RKO (cell line): ENCODE measurements at regions not wholly inside any gene's neighbourhood (a gene's known extent, or its start where the extent isn't known, plus 50 kb on each side); places are given as distances from the start of the nearest gene placed in this dataset.
"Not testable (repeated sequence)": the region's sequence is repeated elsewhere in the genome, so short reads cannot be mapped to it uniquely, and the experiment has no call there.

Experiments used
- DNase-seq: peaks from one replicate; pipeline ENCODE4 v3.0.0-alpha.2; 2016; ENCODE audit warnings: low spot score

DNA sequence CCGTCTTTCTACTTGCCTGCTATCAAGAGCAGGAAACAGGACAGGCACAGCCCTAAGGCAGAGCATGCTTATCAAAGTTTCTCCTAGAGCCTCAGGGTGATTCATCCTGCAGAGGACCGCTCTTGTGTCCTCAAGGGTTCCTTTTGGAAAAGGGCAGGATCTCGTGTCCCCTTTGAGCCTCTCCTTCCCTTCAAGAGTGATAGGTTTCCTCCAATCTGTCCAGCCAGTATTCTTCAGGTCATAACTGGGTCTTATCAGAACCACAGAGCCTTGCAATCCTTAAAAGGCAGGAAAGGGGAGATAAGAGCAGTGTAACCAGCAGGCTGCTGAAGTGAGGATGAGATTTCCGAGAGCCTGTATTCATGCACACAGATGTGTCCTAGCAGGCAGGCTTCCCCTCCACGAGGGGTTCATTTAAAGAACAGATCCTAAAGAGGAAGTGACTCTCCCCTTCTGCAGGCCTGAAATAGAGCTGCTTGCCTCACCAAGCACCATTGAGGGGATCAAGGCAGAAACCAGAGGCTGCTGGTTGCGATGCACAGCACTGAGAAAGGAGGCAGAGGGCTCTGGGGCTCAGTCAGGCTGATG is 90.5 kb upstream of the SVIL start:
- DNase-seq = no peak

DNA sequence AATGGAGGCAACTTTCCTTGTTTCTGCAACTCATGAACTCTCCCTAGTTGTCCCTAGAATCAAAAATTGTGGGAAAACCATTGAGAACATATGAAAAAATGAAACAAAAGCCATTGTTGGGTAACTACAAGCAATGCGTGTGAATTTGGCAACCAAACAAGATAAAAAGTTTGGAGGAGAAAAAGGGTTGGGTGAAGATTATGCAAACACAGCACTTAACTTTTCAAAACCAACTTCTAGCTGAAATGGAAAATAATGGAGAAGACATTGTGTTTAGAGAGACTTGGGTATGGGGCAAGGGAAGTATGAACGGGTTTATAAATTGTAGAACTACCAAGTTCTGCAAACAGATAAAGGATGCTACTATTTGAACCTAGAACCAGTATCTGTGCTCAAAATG is 89.0 kb upstream of the SVIL start:
- DNase-seq = no peak

DNA sequence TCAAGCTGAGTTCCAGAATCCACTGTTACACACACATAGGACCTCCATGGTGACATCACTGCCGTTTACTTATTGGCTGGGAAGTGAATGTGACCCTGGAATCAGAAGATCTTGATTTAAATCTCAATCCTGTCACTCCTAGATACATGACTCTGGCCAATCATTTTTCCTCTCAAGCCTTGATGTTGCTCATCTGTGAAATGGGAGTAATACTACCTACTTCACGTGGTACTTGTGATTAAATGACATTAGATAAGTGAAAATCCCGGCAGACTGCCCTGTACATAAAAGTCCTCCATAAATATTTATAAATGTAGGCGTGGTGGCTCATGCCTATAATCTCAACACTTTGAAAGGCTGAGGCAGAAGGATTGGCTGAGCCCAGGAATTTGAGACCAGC is 88.0 kb upstream of the SVIL start:
- no peak for DNase-seq

DNA sequence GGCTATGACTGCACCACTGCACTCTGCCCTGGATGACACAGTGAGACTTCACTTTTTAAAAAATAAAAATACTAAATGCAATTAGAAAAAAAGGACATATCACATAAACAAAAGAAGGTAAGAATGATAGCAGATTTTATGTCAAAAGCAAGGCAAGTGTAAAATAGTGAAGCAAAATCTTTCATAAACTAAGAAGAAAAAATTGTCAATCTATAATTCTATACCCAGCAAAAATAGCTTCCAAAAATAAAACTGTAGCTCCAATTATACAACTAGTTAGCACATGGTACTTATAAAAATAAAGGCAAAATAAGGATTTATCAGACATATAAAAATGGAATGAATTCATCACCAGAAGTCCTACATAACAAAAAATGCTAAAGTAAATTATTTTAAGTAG is 85.4 kb upstream of the SVIL start:
- no peak for DNase-seq

DNA sequence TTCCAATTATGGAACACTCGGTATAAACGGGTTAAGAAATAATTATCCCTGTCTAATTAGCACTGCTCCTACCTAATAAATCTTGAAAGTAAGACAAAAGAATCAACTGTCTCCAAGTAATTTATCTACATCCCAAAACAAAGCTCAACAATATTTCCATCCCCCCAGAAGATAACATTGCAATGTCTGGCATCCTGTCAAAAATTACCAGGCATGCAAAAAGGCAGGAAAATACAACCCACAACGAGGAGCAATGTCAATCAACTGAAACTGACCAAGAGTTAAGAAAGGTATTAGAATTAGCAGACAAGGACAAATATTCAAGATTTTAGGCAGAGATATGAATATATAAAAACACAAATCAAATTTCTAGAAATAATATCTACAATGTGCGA is 84.5 kb upstream of the SVIL start:
- DNase-seq = no peak

DNA sequence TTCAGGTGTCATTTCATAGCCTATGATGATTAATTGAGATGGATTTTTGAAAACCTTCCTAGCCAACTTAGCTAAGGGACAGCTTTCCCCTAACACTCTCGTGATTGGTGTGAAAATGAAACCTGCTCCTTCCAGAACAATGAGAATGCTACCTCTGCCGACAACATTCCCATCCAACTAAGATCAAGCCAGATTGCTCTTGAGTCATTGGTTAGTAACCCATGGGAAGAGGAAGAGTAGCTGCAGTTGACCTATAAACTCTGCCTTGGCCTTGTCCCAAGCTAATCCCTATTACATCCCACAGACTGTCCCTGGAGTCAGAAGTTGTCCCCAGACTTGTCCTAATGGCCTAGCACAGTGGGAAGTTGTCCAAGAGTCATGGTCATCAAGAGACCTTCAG is 80.5 kb upstream of the SVIL start:
- DNase-seq = no peak

DNA sequence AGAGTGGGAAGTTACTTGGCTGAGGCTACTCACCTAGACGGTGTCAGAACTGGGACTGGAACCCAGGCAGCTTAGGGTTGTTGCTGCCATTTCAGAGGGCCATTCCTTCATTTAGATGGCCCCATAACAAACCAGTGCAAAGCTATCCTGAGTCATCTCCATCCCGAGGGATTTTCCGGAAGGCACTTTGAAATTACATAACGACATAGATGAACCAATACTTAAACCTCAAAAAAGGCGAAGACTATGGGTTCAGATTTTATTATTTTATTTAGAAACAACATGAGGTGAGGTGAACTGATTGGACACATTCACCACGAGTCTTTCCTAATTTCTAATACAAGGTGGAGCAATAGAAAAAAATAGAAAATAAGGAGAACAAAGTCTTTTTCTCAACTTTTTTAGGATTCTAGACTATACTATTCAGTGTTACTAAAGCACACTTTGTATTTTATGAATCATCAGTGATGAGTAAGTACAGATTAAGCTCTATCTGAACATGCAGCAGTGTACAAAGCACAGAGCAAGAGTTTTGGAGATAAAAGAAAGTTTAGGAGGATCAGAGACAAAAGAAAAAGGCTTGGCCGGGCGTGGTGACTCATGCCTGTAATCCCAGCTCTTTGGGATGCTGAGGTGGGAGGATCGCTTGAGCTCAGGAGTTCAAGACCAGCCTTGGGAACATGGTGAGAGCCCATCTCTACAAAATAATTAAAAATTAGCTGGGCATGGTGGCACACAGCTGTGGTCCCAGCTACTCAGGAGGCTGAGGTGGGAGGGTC is 79.5 kb upstream of the SVIL start:
- peak; percentile 90 for DNase-seq

DNA sequence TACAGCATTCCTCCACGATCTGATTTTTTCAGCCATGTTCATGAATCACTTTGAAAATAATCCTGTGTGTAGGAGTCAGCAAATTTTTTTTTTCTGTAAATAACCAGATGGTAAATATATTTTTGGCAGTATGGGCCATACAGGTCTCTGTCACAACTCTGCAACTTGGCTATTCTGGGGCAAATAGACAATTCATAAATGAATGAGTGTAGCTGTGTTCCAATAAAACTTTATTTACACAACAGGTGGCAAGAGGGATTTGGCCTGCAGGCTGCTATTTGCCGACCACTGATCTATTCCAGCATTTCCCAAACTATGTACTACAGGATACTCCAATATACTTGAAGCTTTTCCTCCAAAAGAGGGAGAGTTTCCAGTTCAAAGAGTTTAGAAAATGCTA is 78.7 kb upstream of the SVIL start:
- no peak for DNase-seq

DNA sequence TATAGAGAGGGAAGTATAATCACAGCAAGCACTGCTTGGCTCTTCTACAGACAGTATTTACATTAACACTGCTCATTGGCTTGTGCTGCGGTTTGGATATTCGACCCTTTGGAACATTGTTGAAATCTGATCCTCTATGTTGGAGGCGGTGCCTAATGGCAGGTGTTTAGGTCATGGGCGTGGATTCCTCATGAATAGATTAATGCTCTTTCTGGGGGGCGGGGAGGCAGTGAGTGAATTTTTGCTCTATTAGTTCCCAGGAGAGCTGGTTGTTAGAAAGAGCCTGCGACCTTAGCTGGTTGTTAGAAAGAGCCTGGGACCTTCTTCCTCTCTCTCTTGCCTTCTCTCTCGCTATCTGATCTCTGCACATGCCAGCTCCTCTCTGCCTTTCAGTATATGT is 77.3 kb upstream of the SVIL start:
- DNase-seq = no peak

DNA sequence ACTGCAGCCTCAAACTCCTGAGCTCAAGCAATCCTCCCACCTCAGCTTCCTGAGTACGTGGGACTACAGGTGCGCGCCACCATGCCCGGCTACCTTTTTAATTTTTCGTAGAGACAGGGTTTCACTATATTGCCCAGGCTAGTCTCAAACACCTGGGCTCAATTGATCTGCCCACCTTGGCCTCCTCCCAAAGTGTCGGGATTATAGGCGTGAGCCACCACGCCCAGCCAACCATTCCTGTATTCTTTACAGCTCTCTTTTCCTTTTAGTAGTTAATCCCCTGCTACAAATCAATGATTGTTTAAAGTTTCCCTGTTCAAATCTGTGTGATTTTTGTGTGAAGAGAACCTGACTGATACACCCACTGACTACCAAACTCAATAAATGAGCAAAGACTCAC is 75.4 kb upstream of the SVIL start:
- DNase-seq = no peak

DNA sequence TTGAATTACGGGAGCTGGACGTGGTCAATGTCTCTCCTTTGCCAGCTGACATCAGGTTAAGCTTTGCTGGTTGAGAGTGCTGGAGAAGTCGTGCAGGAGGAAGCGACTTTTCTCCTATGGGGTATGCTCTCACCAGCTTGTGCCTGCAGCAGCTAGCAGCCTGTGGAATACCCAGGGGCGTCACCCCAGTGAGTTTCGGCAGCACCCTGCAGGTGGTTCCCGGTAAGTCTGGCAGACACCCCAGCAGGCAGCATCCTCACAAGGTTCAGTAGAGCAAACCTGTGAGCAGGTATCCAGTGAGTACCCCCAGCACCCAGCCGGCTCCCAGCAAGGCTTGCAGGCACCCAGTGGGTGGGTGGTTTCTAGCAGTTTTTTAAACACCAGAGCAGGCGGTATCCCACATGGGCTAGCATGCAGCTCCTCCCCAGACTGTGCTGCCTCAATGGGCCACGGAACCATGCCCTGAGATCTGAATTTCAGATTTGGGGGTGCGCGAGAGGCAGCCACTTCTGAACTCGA is 74.8 kb upstream of the SVIL start:
- no peak for DNase-seq

DNA sequence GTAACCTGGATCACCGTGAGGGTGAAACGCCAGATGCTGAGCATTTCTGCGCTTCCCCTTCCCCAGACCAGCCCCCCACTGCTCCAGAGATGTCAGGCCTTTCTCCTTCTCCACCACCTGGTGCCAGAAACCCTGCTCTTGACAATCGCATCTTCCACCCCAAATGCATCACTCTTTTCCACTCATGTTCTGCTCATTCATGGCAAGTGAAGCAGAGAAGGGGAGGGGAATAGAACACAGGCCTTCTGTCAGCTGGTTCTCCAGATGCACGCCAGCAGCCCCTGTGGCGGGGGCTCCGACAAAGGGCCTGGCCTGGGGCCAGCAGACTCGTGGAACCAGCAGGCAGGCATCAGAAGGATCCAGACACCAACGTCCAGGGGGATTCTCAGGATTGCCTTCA is 68.5 kb upstream of the SVIL start:
- no peak for DNase-seq

DNA sequence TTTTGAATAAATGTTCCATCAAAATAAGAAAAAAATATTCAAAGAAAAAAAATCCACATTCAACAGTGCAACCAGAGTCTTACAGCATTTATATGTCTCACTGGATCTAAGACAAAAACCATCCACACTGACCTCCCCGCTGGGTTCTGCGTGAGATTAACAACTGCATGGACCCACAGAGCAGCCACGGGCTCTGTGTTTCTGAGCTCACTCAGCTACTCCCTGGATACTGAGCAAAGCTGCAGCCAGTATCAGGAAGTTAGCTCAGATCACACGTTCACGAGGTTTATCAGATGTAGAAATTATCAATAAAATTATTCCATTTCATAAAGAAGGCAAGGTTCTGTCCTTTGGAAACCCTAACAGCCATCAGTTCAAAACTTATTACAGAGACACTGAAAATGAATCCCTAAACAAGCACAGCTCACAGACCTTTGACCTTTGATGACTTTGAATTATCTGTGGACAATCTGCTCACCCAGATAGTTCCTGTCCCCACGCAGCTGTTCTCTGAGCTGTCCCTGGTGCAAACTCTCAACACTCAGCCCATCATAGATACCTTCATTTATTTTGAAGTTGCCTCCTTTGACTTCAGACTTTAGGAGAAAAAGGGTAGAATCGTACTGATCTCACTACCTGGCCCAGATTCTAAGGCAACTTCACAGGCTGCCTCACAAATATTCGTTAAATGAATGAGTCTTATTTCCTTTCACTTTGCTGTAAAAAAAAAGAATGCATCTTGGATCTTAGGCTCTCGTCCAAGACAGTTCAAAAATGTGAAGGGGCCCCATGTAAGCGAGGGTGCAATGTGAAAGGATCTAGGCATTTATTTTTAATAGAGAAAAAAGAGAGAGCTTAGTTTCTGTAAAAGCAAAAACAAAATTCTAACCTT is 67.7 kb upstream of the SVIL start:
- DNase-seq = no peak

DNA sequence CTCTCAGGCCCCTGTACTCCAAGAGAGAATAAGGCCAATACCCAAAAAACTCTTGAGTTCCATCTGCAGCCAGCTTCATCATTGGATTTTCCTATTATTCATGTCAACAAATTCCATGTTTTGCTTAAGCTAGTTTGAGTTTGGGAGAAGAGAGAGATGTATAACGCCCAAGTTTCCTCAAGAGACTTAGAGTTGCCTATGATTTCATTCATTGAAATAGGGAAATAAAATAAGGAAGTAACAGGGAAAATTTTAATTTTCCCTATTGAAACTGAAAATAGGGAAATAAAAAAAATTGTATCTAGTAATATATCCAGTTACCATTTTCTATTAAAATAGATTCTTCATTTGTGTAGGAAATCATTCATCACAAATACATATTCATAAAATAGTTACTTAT is 66.5 kb upstream of the SVIL start:
- no peak for DNase-seq

DNA sequence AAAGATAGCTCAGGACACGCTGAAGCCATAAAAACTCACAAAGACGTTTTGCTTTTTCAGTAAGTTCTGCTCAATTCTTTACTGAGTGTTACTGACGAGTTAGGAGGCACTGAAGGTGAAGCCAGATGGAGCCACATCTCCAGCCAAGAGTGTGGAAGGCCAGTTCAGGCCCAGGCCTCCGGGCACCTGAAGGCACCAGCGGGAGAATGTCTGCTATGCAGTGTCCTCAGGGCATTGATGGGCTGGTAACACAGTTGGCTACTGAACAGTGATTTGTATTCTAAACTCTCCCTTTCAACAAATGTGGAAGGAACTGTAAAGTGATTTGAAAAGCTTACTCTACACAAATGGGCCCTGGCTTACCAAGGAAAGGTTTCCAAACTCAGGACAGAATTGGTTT is 64.8 kb upstream of the SVIL start:
- DNase-seq = no peak

DNA sequence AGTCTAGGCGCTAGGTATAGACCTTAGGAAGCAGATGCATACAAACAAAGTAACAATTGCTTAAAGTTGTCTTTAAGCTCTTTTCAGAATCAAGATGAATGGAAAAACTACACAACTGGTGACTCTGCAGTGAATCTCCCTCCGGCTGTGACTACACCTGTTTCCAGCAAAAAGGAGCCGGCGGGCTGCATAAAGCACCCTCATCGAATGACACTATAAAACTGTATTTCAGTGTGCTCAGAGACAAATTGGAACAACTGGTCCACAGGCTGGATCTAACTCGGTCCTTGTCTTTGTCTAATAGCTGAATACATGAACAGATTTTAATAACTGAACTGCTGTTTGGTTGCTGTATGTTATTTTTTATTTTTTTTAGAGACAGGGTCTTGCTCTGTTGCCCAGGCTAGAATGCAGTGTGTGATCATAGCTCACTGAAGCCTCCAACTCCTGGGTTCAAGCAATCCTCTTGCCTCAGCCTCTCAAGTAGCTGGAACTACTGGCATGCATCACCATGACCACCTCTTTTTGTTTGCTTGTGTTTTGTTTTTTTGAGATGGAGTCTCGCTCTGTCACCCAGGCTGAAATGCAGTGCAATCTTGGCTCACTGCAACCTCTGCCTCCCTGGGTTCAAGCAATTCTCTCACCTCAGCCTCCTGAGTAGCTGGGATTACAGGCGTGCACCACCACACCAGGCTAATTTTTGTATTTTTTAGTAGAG is 64.2 kb upstream of the SVIL start:
- no peak for DNase-seq

DNA sequence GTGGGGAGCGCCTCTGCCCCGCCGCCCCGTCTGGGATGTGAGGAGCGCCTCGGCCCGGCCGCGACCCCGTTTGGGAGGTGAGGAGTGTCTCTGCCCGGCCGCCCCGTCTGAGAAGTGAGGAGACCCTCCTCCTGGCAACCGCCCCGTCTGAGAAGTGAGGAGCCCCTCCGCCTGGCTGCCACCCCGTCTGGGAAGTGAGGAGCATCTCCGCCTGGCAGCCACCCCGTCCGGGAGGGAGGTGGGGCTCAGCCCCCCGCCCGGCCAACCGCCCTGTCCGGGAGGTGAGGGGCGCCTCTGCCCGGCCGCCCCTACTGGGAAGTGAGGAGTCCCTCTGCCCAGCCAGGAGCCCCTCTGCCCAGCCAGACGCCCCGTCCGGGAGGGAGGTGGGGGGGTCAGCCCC is 61.8 kb upstream of the SVIL start:
- not testable (repeated sequence) for DNase-seq

DNA sequence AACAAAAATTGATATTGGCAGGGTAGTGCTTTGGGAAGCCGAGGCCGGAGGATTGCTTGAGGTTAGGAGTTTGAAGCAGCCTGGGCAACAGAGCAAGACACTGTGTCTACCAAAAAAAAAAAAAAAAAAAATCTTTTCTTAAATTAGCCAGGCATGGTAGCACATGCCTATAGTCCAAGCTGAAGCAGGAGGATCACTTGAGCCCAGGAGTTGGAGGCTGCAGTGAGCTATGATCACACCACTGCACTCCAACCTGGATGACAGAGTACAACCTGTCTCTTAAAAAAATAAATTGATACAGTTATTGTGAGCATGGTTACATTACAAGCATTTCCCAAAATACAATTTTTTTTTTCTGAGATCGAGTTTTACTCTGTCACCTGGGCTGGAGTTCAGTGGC is 59.4 kb upstream of the SVIL start:
- DNase-seq = no peak

DNA sequence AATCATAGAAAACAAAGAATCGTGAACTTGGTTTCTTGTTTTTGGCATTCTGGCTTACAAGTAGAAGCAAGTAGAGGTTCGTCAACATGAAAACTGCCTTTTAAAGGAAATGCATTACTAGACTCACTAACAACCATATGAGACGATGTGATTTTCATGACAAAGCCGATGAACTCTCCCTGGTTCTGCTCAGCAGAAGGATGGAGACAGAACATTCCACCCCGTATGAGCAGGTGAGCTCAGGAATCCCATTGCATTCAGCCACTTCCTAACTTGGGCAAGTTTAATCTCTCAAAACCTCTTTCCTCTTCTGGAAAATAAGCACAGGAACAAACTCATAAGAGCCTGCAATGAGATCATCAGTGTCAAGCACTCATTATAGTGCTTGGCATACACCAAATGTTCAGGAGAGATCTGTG is 57.4 kb upstream of the SVIL start:
- DNase-seq = peak; percentile 19

DNA sequence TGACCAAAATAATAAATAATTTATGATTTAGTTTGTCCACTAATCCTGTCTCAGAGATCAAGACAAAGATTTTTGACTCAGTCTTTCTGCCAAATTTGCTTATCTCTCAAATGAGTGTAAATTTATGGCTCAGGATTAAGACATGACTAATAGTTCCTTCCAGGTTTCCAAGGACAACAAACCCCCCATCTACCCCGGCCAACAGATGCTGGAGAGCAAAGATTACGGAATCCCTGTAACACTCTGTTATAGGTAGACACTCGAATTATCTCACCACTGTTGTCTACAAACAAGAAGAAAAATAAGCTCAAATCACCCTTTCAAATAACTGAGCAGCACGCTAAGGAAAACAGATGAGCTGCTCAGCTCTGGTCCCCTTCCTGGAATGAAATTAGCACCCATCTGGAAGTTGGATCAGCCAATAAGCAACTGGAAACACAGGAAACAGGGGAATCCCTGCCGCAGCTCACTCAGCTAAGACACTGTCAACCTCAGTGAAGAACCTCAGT is 56.8 kb upstream of the SVIL start:
- DNase-seq = peak; percentile 53

DNA sequence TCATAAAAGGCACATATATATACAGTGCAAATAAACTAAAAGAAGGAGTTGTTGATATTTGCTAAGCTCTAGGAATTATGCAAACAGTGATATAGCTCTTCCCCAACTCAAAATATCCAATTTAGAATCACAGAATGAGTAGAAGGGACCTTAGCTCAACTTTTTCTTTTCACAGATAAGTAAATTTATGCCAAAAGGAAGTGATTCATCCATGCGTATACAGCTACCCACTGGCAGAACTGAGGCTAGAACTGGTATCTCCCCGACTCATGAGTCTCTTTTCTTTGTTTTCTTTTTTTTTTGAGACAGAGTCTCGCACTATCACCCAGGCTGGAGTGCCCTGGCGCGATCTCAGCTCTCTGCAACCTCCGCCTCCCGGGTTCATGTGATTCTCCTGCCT is 54.2 kb upstream of the SVIL start:
- peak; percentile 94 for DNase-seq

DNA sequence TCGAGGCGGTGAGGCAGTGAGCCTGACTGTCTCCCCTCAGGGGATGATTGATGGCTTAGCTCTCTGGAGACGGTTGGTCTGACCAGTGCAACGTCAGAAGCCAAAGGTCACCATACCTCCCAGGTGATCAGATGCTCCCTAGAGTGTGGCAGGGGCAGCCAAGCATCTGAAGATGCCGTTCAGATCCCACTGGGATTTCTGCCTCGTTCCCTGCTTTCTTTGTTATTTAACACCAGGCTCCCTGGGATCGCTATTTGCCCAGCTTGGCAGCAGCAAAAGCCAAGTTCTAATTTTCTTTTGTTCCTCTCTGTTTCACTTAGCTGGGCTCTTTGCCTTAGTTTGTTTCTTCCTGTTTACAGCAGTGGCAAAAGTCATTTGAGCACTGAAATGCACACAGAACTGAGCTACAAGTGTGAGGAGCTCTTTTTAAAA is 53.5 kb upstream of the SVIL start:
- DNase-seq = no peak
